Activated CD4-positive, alpha-beta T cell treated with anti-CD3 and anti-CD28 coated beads for 36 hours (primary cell): ENCODE measurements at regions not wholly inside any gene's neighbourhood (a gene's known extent, or its start where the extent isn't known, plus 50 kb on each side); places are given as distances from the start of the nearest gene placed in this dataset.
"Not testable (repeated sequence)": the region's sequence is repeated elsewhere in the genome, so short reads cannot be mapped to it uniquely, and the experiment has no call there.

Experiments
- ATAC-seq: fragments of 200-7000 bp; cut with Tn5 transposase; one replicate; pipeline ENCODE4 v1.10.0; 2021; ENCODE audit warnings: mild to moderate bottlenecking, moderate library complexity
- CTCF ChIA-PET: fragments of 350-600 bp; sonication (Branson Sonifier 250); formaldehyde crosslinking; loops from one replicate; lab custom pipeline; 2021; ENCODE audit warnings: antibody characterized with exemption; lab: Charles Lee
- POLR2A ChIA-PET: fragments of 350-600 bp; sonication (Branson Sonifier 250); formaldehyde crosslinking; loops from one replicate; lab custom pipeline; 2021; ENCODE audit warnings: antibody characterized with exemption, inconsistent platforms; lab: Charles Lee
- DNase-seq: peaks from one replicate; pipeline ENCODE4 v3.0.0-alpha.2; 2020
- H3K27ac Mint-ChIP-seq: one replicate; pipeline ENCODE4 v1.8.0; 2021; ENCODE audit warnings: mixed read lengths
- H3K27me3 Mint-ChIP-seq: one replicate; pipeline ENCODE4 v1.8.0; 2021; ENCODE audit warnings: mixed read lengths
- H3K36me3 Mint-ChIP-seq: one replicate; pipeline ENCODE4 v1.8.0; 2021; ENCODE audit warnings: low read depth, mixed read lengths
- H3K4me1 Mint-ChIP-seq: one replicate; pipeline ENCODE4 v1.8.0; 2021; ENCODE audit warnings: mixed read lengths
- H3K4me3 Mint-ChIP-seq: one replicate; pipeline ENCODE4 v1.8.0; 2021; ENCODE audit warnings: mild to moderate bottlenecking, moderate library complexity, mixed read lengths
- H3K9me3 Mint-ChIP-seq: one replicate; pipeline ENCODE4 v1.8.0; 2021; ENCODE audit warnings: low read depth, mixed read lengths
- intact Hi-C, 2 experiments: fragments of 100-400 bp; cut with DNase I in 1 of 2; cut with micrococcal nuclease in 1 of 2; formaldehyde crosslinking; loops; one replicate each; pipeline versions ENCODE4 v1.14.2 to v1.15.1; 2022 to 2024; cut with DNase I, micrococcal nuclease

DNA sequence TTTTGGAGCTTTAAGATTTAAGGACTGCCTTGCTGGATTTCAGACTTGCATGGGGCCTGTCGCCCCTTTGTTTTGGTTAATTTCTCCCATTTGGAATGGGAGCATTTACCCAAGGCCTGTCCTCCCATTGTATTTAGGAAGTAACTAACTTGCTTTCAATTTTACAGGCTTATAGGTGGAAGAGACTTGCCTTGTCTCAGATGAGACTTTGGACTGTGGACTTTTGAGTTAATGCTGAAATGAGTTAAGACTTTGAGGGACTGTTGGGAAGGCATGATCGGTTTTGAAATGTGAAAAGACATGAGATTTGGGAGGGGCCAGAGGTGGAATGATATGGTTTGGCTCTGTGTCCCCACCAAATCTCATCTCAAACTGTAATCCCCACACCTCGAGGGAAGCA, 56.5 kb upstream of the TNFSF10 start:
- H3K27ac Mint-ChIP-seq: peak overlapping the region; percentile 85
- ChIA-PET CTCF (interaction anchor here (1.2 to 2.4 kb wide), 2 partner anchors 15 to 60 kb away, joined by 3 to 17 read pairs; no protein-coding TSS in a partner anchor), POLR2A (interaction anchor here (0.6 kb wide), 1 partner anchor 440 kb away, joined by 3 read pairs; no protein-coding TSS in a partner anchor)
- not testable (repeated sequence) for H3K36me3 Mint-ChIP-seq, H3K4me3 Mint-ChIP-seq, H3K9me3 Mint-ChIP-seq, H3K27me3 Mint-ChIP-seq, ATAC-seq, DNase-seq
- H3K4me1 Mint-ChIP-seq: peaks cover 73% of the 10 kb centered on the region
- intact Hi-C loops: loop anchor here (1.0 kb wide), 3 partner anchors 16 to 59 kb away; no protein-coding TSS in a partner anchor

DNA sequence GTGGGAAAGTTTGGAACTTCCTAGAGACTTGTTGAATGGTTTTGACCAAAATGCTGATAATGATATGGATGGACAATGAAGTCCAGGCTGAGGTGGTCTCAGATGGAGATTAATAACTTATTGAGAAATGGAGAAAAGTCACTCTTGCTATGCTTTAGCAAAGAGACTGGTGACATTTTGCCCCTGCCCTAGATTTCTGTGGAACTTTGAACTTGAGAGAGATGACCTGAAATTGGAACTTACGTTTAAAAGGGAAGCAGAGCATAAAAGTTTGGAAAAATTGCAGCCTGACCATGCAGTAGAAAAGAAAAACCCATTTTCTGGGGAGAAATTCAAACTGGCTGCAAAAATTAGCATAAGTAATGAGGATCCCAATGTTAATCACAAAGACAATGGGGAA, 55.5 kb upstream of the TNFSF10 start:
- H3K4me3 Mint-ChIP-seq, DNase-seq, H3K9me3 Mint-ChIP-seq, H3K36me3 Mint-ChIP-seq, H3K27me3 Mint-ChIP-seq, ATAC-seq, POLR2A ChIA-PET: not testable (repeated sequence)
- CTCF ChIA-PET: interaction anchor here (1.1 to 2.4 kb wide), 2 partner anchors 16 to 48 kb away, joined by 5 to 17 read pairs; no protein-coding TSS in a partner anchor
- H3K27ac Mint-ChIP-seq: peak overlapping the region; percentile 67
- intact Hi-C loops: loop anchor here in 1 of 2 experiments (1.0 kb wide), 1 partner anchor 48 kb away; no protein-coding TSS in a partner anchor
- peaks cover 66% of the 10 kb centered on the region for H3K4me1 Mint-ChIP-seq

DNA sequence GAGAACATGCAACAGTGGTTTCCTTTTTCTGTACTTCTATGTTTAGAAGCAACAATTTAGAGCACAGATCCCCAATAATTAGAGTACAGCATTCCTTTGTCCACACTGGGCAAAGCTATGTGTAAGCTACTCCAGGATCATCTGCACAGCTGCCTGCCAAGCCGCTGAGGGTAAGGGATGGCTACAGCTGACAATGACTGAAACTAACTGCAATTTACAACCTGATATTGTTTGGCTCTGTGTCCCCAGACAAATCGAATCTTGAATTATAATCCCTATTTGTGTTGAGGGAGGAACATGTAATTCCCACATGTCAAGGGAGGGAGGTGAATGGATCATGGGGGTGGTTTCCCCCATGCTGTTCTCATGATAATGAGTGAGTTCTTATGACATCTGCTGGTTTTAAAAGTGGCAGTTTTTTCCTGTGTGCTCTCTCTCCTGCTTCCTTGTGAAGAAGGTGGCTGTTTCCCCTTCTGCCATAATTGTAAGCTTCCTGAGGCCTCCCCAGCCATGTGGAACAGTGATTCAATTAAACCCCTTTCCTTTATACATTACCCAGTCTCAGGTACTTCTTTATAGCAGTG, 54.8 kb upstream of the TNFSF10 start:
- POLR2A ChIA-PET: no interaction called here
- Mint-ChIP-seq H3K36me3 (no peaks in the 10 kb centered on the region), H3K9me3 (no peaks in the 10 kb centered on the region), H3K4me3 (no peak overlapping the region), H3K4me1 (peaks cover 60% of the 10 kb centered on the region), H3K27ac (peak overlapping the region; percentile 67), H3K27me3 (no peaks in the 10 kb centered on the region)
- intact Hi-C loops: loop anchor here in 1 of 2 experiments (1.0 kb wide), 1 partner anchor 48 kb away; no protein-coding TSS in a partner anchor
- CTCF ChIA-PET: interaction anchor here (1.1 kb wide), 1 partner anchor 48 kb away, joined by 5 read pairs; no protein-coding TSS in a partner anchor
- ATAC-seq (no peak), DNase-seq (no peak)

DNA sequence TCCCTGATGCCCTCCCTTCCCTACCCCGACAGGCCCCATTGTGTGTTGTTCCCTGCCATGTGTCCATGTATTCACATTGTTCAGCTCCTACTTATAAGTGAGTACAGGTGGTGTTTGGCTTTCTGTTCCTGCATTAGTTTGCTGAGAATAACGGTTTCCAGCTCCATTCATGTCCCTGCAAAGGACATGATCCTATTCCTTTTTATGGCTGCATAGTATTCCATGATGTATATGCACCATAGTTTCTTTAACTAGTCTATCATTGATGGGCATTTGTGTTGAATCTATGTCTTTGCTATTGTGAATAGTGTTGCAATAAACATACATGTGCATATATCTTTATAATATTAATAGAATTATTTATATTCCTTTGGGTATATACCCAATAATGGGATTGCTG, 52.1 kb upstream of the TNFSF10 start:
- Mint-ChIP-seq H3K36me3 (peaks cover 1% of the 10 kb centered on the region), H3K27ac (no peak overlapping the region), H3K4me1 (peaks cover 33% of the 10 kb centered on the region), H3K27me3 (no peaks in the 10 kb centered on the region), H3K4me3 (no peak overlapping the region), H3K9me3 (peaks cover 7% of the 10 kb centered on the region)
- intact Hi-C loops: no loop called here
- ChIA-PET CTCF (no interaction called here), POLR2A (no interaction called here)
- no peak for ATAC-seq
- no peak for DNase-seq

DNA sequence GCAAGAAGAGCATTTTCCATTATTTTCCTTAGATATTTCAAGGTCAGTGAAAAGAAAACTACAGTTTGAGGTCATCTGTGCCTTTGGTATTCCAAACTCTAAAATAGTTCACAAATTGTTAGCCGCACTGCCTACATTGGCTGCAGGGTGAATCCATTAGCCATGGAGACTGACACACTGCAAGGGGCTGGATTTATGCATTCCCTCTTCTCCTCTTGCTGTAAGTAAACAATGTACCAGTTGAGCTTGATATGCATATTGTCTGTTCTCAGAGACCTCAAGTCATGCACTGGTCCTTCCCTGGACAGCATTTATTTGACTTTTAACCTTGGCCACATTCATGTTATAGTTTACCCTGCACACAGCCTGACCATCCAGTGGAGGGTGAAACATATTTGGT, 50.2 kb upstream of the TNFSF10 start:
- Mint-ChIP-seq H3K9me3 (peaks cover 7% of the 10 kb centered on the region), H3K36me3 (peaks cover 1% of the 10 kb centered on the region), H3K27me3 (no peaks in the 10 kb centered on the region), H3K4me3 (no peak overlapping the region), H3K4me1 (peaks cover 25% of the 10 kb centered on the region), H3K27ac (no peak overlapping the region)
- ATAC-seq: no peak
- intact Hi-C loops: no loop called here
- CTCF ChIA-PET: no interaction called here
- no peak for DNase-seq
- POLR2A ChIA-PET: no interaction called here
